K562 (cell line): ENCODE measurements at regions not wholly inside any gene's neighbourhood (a gene's known extent, or its start where the extent isn't known, plus 50 kb on each side); places are given as distances from the start of the nearest gene placed in this dataset.

ENCODE experiments used
- L3MBTL2 ChIP-seq: fragments of 450-650 bp; IDR thresholded peaks from 2 replicates; pipeline ENCODE4 v1.6.1; 2016; ENCODE audit warnings: mild to moderate bottlenecking, moderate library complexity
- SMC3 ChIP-seq: conservative IDR thresholded peaks from 2 replicates; pipeline ENCODE4 v1.6.1; 2011; ENCODE audit warnings: low read depth, low read length, improper control_type of control experiment; ENCODE audit not compliant: insufficient read depth
- SP1 ChIP-seq: sonication (generic); formaldehyde crosslinking; IDR thresholded peaks from 2 replicates; pipeline ENCODE4 v1.8.1; 2022; ENCODE audit warnings: mild to moderate bottlenecking, missing genetic modification reagents

DNA sequence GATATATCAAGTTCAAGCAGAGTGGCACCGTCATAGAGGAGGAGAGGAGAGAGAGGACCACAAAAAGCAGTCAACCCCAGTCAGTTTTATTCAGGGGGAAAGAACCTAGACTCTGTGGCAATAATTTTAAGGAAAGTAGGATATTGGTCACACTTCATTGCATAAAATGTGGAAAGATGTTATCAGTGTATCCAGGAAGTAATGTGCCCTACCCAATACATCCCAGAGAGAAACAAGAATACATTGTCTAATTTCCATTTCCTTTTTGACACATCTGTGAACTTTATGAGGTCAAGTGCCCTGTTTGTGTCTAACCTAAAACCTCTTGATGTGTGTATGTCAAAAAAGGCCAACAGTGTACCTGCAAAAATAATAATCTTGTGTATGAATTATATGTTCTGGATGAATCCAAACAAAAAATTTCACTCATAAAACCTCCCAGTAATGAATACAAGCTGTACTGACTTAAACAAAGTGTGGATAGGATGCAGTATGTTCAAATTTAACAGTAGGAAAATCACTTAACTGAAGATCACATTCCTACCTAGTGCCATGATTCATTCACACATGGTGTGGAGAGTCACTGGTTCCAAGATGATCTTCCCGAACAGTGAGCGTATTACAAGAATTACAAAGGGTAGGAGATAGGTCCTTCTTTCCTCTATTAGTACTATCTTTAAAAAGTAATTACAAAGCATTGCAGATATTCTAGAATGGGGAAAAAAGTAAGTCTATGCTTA is 712.1 kb upstream of the CXADR start:
- no peak for TF ChIP-seq SP1 (CRISPR knock-in tag)
- no peak for TF ChIP-seq L3MBTL2
- no peak for TF ChIP-seq SMC3
